Calu3 (cell line): ENCODE measurements at regions not wholly inside any gene's neighbourhood (a gene's known extent, or its start where the extent isn't known, plus 50 kb on each side); places are given as distances from the start of the nearest gene placed in this dataset.

Experiments
- BruUV-seq: library from RNA; stranded (reverse); fragments of 400-500 nt; replicated peaks from 2 replicates; lab custom pipeline; 2021; lab: Mats Ljungman, UMichigan
- CTCF ChIA-PET: fragments of 300-600 bp; sonication (Branson Sonifier 250); formaldehyde crosslinking; loops from one replicate; lab custom pipeline; 2022; ENCODE audit warnings: antibody characterized with exemption; lab: Charles Lee
- DNase-seq: peaks from one replicate; pipeline ENCODE4 v3.0.0; 2022
- H3K27ac Mint-ChIP-seq: one replicate; pipeline ENCODE4 v1.8.0; 2022; ENCODE audit warnings: mixed read lengths; ENCODE audit not compliant: unreplicated experiment
- H3K27me3 Mint-ChIP-seq: one replicate; pipeline ENCODE4 v1.8.0; 2022; ENCODE audit warnings: mixed read lengths; ENCODE audit not compliant: unreplicated experiment
- H3K36me3 Mint-ChIP-seq: one replicate; pipeline ENCODE4 v1.8.0; 2022; ENCODE audit warnings: mild to moderate bottlenecking, moderate library complexity, mixed read lengths; ENCODE audit not compliant: insufficient read depth, unreplicated experiment
- H3K4me1 Mint-ChIP-seq: one replicate; pipeline ENCODE4 v1.8.0; 2022; ENCODE audit warnings: mild to moderate bottlenecking, low read depth, mixed read lengths; ENCODE audit not compliant: unreplicated experiment
- H3K4me3 Mint-ChIP-seq: one replicate; pipeline ENCODE4 v1.8.0; 2022; ENCODE audit warnings: mild to moderate bottlenecking, low read depth, moderate library complexity, mixed read lengths; ENCODE audit not compliant: unreplicated experiment
- H3K9me3 Mint-ChIP-seq: one replicate; pipeline ENCODE4 v1.8.0; 2022; ENCODE audit warnings: low read depth, mixed read lengths; ENCODE audit not compliant: unreplicated experiment
- intact Hi-C: fragments of 100-400 bp; cut with micrococcal nuclease; formaldehyde crosslinking; loops from one replicate; pipeline ENCODE4 v1.10.0; 2022; ENCODE audit not compliant: unreplicated experiment
- TF ChIP-seq, protein P1 (sequence below): fragments of 200-600 bp; IDR thresholded peaks from one replicate; pipeline ENCODE4 v1.8.0; 2022; ENCODE audit warnings: antibody characterized with exemption; ENCODE audit not compliant: unreplicated experiment

DNA sequence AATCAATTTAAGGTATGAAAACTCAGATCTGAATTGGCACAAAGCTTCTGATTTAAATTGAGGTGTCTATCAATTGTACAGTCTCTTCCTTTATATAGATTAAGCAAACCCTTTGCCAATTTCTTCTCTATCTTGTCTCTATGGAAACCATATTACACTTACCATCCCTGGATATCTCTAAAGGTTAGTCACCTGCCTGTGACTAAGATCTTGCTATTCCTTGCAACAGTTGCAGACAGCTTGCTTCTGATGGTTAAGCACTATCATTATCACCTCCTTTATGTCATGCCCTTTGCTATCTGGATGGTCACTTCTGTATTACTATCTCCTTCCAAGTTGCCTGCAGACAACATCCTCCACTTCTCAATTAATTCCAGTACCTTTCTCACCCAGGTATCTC is 998.6 kb upstream of the B3GALT2 start:
- no peaks in the 10 kb centered on the region for H3K4me1 Mint-ChIP-seq
- no peaks in the 10 kb centered on the region for H3K36me3 Mint-ChIP-seq
- peaks cover 8% of the 10 kb centered on the region for H3K9me3 Mint-ChIP-seq
- intact Hi-C loops, result no loop called here
- H3K27me3 Mint-ChIP-seq, result no peaks in the 10 kb centered on the region
- no peak for DNase-seq
- TF ChIP-seq, protein P1, sequence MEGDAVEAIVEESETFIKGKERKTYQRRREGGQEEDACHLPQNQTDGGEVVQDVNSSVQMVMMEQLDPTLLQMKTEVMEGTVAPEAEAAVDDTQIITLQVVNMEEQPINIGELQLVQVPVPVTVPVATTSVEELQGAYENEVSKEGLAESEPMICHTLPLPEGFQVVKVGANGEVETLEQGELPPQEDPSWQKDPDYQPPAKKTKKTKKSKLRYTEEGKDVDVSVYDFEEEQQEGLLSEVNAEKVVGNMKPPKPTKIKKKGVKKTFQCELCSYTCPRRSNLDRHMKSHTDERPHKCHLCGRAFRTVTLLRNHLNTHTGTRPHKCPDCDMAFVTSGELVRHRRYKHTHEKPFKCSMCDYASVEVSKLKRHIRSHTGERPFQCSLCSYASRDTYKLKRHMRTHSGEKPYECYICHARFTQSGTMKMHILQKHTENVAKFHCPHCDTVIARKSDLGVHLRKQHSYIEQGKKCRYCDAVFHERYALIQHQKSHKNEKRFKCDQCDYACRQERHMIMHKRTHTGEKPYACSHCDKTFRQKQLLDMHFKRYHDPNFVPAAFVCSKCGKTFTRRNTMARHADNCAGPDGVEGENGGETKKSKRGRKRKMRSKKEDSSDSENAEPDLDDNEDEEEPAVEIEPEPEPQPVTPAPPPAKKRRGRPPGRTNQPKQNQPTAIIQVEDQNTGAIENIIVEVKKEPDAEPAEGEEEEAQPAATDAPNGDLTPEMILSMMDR, result no peak
- no TSS peak for BruUV-seq
- no peak overlapping the region for H3K4me3 Mint-ChIP-seq
- no peak overlapping the region for H3K27ac Mint-ChIP-seq
- CTCF ChIA-PET, result no interaction called here

DNA sequence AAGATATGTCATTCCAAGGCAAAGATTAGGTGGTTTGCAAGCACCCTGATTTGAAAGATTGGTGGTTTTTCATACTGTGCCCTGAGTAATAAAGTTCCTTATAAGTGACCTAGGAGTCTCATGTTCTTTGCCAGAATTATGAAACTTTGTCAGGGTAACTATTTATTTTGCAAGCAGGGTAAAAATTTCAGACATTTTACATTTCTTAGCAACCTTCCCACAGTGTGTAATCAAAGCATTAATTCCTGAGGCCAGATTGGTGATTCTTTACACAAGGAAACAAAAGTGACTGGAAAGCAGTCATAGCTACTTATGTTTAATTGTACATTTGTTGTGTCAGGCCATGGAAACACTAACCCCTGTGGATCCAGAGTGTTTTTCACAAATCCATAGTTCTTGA is 998.0 kb upstream of the B3GALT2 start:
- H3K4me1 Mint-ChIP-seq, result no peaks in the 10 kb centered on the region
- H3K4me3 Mint-ChIP-seq, result no peak overlapping the region
- no peaks in the 10 kb centered on the region for H3K36me3 Mint-ChIP-seq
- no peaks in the 10 kb centered on the region for H3K27me3 Mint-ChIP-seq
- DNase-seq, result no peak
- TF ChIP-seq, protein P1, result no peak
- H3K27ac Mint-ChIP-seq, result no peak overlapping the region
- BruUV-seq, result no TSS peak
- CTCF ChIA-PET, result no interaction called here
- peaks cover 8% of the 10 kb centered on the region for H3K9me3 Mint-ChIP-seq
- intact Hi-C loops, result no loop called here

DNA sequence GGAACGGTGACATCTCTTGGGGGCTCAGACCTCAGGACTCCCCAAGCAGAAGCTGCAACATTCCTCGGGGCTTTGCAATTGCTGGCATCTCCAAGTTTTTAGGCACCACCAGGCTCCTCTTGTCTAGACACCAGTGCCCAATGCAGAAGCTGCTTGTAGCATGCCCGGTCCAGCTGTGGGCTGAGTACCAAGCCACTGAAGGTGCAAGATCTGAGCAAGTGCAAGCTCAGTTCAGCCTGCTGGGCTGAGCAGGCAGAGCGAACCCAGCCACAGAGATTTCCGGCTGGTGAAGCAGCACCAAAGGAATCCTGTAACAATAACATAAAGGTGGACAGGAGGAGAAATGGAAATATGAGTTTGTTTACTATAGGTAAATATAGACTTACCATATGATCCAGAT is 995.4 kb upstream of the B3GALT2 start:
- Mint-ChIP-seq H3K27me3 (no peaks in the 10 kb centered on the region), H3K9me3 (peaks cover 8% of the 10 kb centered on the region), H3K4me1 (no peaks in the 10 kb centered on the region), H3K27ac (no peak overlapping the region), H3K4me3 (no peak overlapping the region), H3K36me3 (no peaks in the 10 kb centered on the region)
- intact Hi-C loops, result no loop called here
- BruUV-seq, result no TSS peak
- TF ChIP-seq, protein P1, result no peak
- CTCF ChIA-PET, result interaction anchor here (1.1 kb wide), 1 partner anchor 28 kb away, joined by 3 read pairs; no protein-coding TSS in a partner anchor
- DNase-seq, result no peak

DNA sequence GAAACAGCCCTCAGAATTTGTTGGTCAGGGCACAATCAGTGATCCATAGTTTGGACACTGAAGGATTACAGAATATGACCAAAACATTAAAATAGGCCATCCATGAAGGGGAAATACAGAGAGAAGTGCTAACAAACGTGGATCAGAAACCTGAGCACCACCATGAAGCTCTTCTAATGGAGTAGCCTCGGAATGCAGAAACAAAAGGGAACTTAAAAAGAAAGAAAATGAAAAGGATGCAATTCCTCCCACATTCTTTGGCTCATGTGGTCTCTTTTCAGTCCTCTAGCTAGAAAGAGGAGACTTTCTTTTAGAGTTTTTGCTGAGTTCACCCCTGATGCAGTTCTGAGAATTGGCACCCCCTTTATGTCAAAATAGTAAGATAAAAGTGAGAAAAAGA is 989.8 kb upstream of the B3GALT2 start:
- Mint-ChIP-seq H3K9me3 (peaks cover 4% of the 10 kb centered on the region), H3K36me3 (no peaks in the 10 kb centered on the region), H3K27me3 (no peaks in the 10 kb centered on the region), H3K4me1 (peaks cover 16% of the 10 kb centered on the region), H3K4me3 (no peak overlapping the region), H3K27ac (no peak overlapping the region)
- TF ChIP-seq, protein P1, result no peak
- CTCF ChIA-PET, result no interaction called here
- DNase-seq, result no peak
- intact Hi-C loops, result no loop called here
- BruUV-seq, result no TSS peak
